Gastroesophageal sphincter (tissue), 4 donors: ENCODE measurements at regions not wholly inside any gene's neighbourhood (a gene's known extent, or its start where the extent isn't known, plus 50 kb on each side); places are given as distances from the start of the nearest gene placed in this dataset.

Source experiments
- ATAC-seq: fragments of 150-250 bp; one replicate; pipeline ENCODE4 v1.9.1; 2016; ENCODE audit warnings: mild to moderate bottlenecking, moderate library complexity
- H3K27ac ChIP-seq, 4 donors: fragments of 200-600 bp; sonication (generic) in 3 of 4; 1 replicate in 3 of 4; 2 replicates in 1 of 4; pipeline ENCODE4 v1.5.1; 2016 to 2019
- H3K27me3 ChIP-seq: fragments of 200-600 bp; sonication (generic); one replicate; pipeline ENCODE4 v1.5.1; 2019
- H3K36me3 ChIP-seq, 2 donors: fragments of 200-600 bp; sonication (generic); one replicate each; pipeline ENCODE4 v1.5.1; 2019; ENCODE audit warnings: control low read depth in 1 of 2
- H3K4me1 ChIP-seq, 3 donors: fragments of 200-600 bp; sonication (generic); 1 replicate in 2 of 3; 2 replicates in 1 of 3; pipeline ENCODE4 v1.5.1; 2016 to 2019; ENCODE audit warnings: control low read depth in 2 of 3
- H3K4me3 ChIP-seq, 2 donors: fragments of 200-600 bp; sonication (generic); one replicate each; pipeline ENCODE4 v1.5.1; 2019; ENCODE audit warnings: mild to moderate bottlenecking in 1 of 2, moderate library complexity in 1 of 2
- H3K9me3 ChIP-seq, 3 donors: fragments of 200-600 bp; sonication (generic); one replicate each; pipeline ENCODE4 v1.5.1; 2017 to 2019; ENCODE audit warnings: control low read depth in 2 of 3
- CTCF ChIP-seq, 4 experiments: fragments of 200-600 bp in 2 of 4; fragments of 450-650 bp in 2 of 4; sonication (generic) in 1 of 4; IDR thresholded peaks; one replicate each; pipeline ENCODE4 v1.5.1; 2017 to 2019; ENCODE audit warnings: antibody characterized with exemption in 4 of 4, mild to moderate bottlenecking in 2 of 4, moderate library complexity in 2 of 4
- EP300 ChIP-seq: sonication (generic); formaldehyde crosslinking; IDR thresholded peaks from one replicate; pipeline ENCODE4 v1.6.1; 2017; ENCODE audit warnings: antibody characterized with exemption, mild to moderate bottlenecking
- POLR2A ChIP-seq, 2 donors: fragments of 450-650 bp; IDR thresholded peaks; one replicate each; pipeline ENCODE4 v1.6.1; 2017; ENCODE audit warnings: antibody characterized with exemption in 2 of 2, mild to moderate bottlenecking in 2 of 2, moderate library complexity in 1 of 2
- POLR2AphosphoS5 ChIP-seq: sonication (generic); formaldehyde crosslinking; IDR thresholded peaks from one replicate; pipeline ENCODE4 v1.6.1; 2017; ENCODE audit warnings: antibody characterized with exemption
- WGBS, 2 donors: methylation state at CpG; one replicate each; pipeline ENCODE4 v1.1.5; 2018; ENCODE audit warnings: low coverage in 1 of 2; 5-methylcytosine and 5-hydroxymethylcytosine counted together

GRCh38 chr2:21431078-21431477 is 307.3 kb downstream of the TDRD15 start:
- 79 to 81% methylated on average over 2 to 4 of the region's 5 CpGs for WGBS, 2 donors
- no peak overlapping the region for H3K4me3 ChIP-seq
- no peak for ATAC-seq

GRCh38 chr2:21438949-21439348 is 315.2 kb downstream of the TDRD15 start:
- H3K9me3 ChIP-seq: no peaks in the 10 kb centered on the region
- TF ChIP-seq EP300: no peak
- TF ChIP-seq POLR2AphosphoS5: peak; percentile 58
- peaks cover 0 to 8% (median under 1%) of the 10 kb centered on the region in 3 donors for H3K4me1 ChIP-seq
- H3K4me3 ChIP-seq: no peak overlapping the region
- no peaks in the 10 kb centered on the region for H3K27me3 ChIP-seq
- no peaks in the 10 kb centered on the region for H3K36me3 ChIP-seq
- 54 to 85% methylated on average over 3 of the region's 3 CpGs for WGBS, 2 donors
- H3K27ac ChIP-seq: no peak overlapping the region
- no peak for ATAC-seq

More at GRCh38 chr2:21431078-21431477, 307.3 kb downstream of the TDRD15 start:
- no peak for TF ChIP-seq EP300
- TF ChIP-seq CTCF (IDR thresholded peaks at IDR 0.05): no peak
- TF ChIP-seq POLR2A (IDR thresholded peaks at IDR 0.05): no peak
- no peak for TF ChIP-seq POLR2AphosphoS5
- Histone ChIP-seq H3K4me1 (no peaks in the 10 kb centered on the region), H3K36me3 (no peaks in the 10 kb centered on the region), H3K9me3 (no peaks in the 10 kb centered on the region), H3K27ac (no peak overlapping the region), H3K27me3 (no peaks in the 10 kb centered on the region)

GRCh38 chr2:21441442-21441841 is 317.7 kb downstream of the TDRD15 start:
- H3K9me3 ChIP-seq: no peaks in the 10 kb centered on the region
- H3K27me3 ChIP-seq: no peaks in the 10 kb centered on the region
- H3K27ac ChIP-seq: no peak overlapping the region
- TF ChIP-seq POLR2AphosphoS5 (no peak), EP300 (no peak), CTCF (IDR thresholded peaks at IDR 0.05) (no peak), POLR2A (IDR thresholded peaks at IDR 0.05) (no peak)
- no peak for ATAC-seq
- H3K36me3 ChIP-seq: no peaks in the 10 kb centered on the region
- 75 to 92% methylated on average over 6 to 7 of the region's 7 CpGs for WGBS, 2 donors
- peaks cover 0 to 13% (median 5%) of the 10 kb centered on the region in 3 donors for H3K4me1 ChIP-seq
- no peak overlapping the region for H3K4me3 ChIP-seq

- no peak for ATAC-seq
Observed at GRCh38 chr2:21443494-21444105, 319.8 kb downstream of the TDRD15 start.

GRCh38 chr2:21449881-21450280 is 326.1 kb downstream of the TDRD15 start:
- peaks cover 0 to 18% (median 0%) of the 10 kb centered on the region in 3 donors for H3K4me1 ChIP-seq
- no peaks in the 10 kb centered on the region for H3K27me3 ChIP-seq
- ATAC-seq: no peak
- 65 to 76% methylated on average over 4 of the region's 4 CpGs for WGBS, 2 donors
- no peaks in the 10 kb centered on the region for H3K36me3 ChIP-seq
- H3K9me3 ChIP-seq: no peaks in the 10 kb centered on the region
- no peak overlapping the region for H3K4me3 ChIP-seq
- no peak overlapping the region for H3K27ac ChIP-seq
- TF ChIP-seq CTCF (IDR thresholded peaks at IDR 0.05): no peak
- no peak for TF ChIP-seq POLR2A (IDR thresholded peaks at IDR 0.05)
- no peak for TF ChIP-seq EP300
- no peak for TF ChIP-seq POLR2AphosphoS5

More at GRCh38 chr2:21443494-21444105, 319.8 kb downstream of the TDRD15 start:
- peaks cover 0 to 13% (median 5%) of the 10 kb centered on the region in 3 donors for H3K4me1 ChIP-seq
- no peaks in the 10 kb centered on the region for H3K36me3 ChIP-seq
- H3K4me3 ChIP-seq: no peak overlapping the region
- no peaks in the 10 kb centered on the region for H3K9me3 ChIP-seq
- no peak for TF ChIP-seq POLR2AphosphoS5
- TF ChIP-seq CTCF (IDR thresholded peaks at IDR 0.05): no peak
- TF ChIP-seq EP300: no peak
- TF ChIP-seq POLR2A (IDR thresholded peaks at IDR 0.05): no peak
- no peaks in the 10 kb centered on the region for H3K27me3 ChIP-seq
- peak overlapping the region; percentile 15 to 62 (median 36) for H3K27ac ChIP-seq
- WGBS, 2 donors: 9 to 11% methylated on average over 3 of the region's 5 CpGs
